ENCODE measurements at regions not wholly inside any gene's neighbourhood (a gene's known extent, or its start where the extent isn't known, plus 50 kb on each side); places are given as distances from the start of the nearest gene placed in this dataset.

DNA sequence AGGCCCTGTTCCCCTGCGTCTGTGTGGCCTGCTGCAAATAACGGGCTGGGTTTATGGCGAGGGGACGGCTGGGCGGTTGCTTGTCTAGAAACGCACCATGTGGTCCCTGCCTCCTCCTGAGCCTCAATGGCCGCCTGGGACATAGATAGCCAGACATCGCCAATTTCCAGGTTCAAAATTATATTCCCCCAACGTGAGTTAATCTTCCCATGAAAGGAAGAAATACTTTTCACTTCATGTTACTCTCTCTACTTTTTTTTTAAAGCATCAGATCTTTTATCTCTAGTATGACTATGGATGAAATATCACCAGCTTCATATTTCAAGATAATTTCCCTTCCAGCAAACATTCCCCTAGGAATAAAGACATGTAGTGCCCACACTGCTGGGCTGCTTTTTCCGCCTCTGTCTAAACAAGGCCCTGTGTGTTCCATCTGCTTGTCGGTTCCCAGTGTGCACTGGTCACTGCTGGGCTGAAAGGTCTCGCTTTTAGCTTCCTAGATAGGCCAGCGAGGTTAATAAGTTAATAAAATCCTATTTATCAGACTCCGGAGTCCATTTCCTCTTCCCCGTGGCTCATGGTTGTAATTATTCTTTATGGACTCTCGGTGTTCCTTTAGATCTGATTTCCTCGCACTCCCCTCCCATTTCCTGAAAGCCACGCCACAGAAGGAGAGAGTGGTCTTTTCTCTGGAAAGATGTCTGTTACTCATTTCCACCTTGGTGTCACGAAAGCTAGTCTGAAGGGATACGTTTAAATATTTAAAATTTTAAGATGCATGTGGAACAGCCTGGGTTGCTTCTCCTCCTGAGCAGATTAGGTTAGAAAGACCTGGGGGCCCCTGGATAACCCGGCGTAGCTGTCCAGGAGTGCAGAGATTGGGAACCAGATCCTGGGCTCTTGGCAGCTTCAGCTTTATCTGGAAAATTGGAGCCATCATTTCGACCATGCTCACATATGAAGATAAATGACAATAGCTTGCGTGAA lies 196.6 kb upstream of the COPS8 start:
- H3K4me1 ChIP-seq (ENCODE audit: low read depth): no peaks in the 10 kb centered on the region
- TF ChIP-seq, protein P1, sequence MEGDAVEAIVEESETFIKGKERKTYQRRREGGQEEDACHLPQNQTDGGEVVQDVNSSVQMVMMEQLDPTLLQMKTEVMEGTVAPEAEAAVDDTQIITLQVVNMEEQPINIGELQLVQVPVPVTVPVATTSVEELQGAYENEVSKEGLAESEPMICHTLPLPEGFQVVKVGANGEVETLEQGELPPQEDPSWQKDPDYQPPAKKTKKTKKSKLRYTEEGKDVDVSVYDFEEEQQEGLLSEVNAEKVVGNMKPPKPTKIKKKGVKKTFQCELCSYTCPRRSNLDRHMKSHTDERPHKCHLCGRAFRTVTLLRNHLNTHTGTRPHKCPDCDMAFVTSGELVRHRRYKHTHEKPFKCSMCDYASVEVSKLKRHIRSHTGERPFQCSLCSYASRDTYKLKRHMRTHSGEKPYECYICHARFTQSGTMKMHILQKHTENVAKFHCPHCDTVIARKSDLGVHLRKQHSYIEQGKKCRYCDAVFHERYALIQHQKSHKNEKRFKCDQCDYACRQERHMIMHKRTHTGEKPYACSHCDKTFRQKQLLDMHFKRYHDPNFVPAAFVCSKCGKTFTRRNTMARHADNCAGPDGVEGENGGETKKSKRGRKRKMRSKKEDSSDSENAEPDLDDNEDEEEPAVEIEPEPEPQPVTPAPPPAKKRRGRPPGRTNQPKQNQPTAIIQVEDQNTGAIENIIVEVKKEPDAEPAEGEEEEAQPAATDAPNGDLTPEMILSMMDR (IDR thresholded peaks at IDR 0.05): no peak
- DNase-seq (no peak), ATAC-seq (no peak)
- H3K9me3 ChIP-seq: no peaks in the 10 kb centered on the region
- intact Hi-C loops (cut with DNase I, micrococcal nuclease): no loop called here
- no peak overlapping the region for H3K4me3 ChIP-seq
- no peaks in the 10 kb centered on the region for H3K36me3 ChIP-seq (ENCODE audit: low read depth)

DNA sequence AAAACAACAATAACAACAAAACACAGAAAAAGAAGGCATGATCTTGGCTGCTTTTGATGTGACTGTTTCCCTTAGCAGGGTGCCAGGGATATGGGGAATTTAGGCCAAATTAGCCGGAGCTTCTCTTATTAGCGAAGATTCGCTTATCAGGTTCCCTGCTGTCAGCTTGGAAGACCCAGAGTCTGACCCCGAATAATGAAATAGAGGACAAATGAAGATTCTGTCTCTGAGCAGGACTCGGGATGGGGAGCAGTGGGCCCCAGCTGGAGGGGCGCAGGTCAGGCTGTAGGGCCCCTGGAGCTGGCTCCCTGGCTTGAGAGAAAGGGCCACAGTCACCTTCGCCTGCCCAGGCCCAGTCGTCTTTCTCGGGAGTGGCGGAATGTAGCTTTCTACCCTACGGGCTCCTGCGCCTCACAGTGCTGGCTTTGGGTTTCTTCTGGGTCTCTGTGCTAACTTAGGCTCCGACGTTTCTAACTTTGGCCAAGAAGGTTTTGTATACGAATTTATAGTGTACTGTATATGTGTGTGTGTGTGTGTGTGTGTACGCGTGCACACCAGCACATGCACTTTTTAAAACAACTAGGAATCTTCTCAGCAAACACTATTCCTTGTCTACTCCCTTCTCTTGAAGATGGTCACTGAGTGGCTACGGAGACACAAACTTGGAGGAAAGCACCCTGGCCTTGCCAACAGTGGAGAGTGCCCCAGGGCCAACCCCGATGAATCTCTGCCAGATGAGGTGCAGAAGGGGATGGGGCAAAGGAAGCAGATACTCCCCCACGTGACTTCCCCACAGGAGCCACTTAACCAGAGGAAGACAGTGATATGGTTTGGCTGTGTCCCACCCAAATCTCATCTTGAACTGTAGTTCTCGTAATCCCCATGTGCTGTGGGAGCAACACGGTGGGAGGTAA lies 195.6 kb upstream of the COPS8 start:
- ATAC-seq (no peak), DNase-seq (no peak)
- intact Hi-C loops (cut with DNase I, micrococcal nuclease): no loop called here
- H3K4me3 ChIP-seq: no peak overlapping the region
- no peaks in the 10 kb centered on the region for H3K9me3 ChIP-seq
- H3K4me1 ChIP-seq (ENCODE audit: low read depth): no peaks in the 10 kb centered on the region
- TF ChIP-seq, protein P1 (IDR thresholded peaks at IDR 0.05): no peak
- no peaks in the 10 kb centered on the region for H3K36me3 ChIP-seq (ENCODE audit: low read depth)

DNA sequence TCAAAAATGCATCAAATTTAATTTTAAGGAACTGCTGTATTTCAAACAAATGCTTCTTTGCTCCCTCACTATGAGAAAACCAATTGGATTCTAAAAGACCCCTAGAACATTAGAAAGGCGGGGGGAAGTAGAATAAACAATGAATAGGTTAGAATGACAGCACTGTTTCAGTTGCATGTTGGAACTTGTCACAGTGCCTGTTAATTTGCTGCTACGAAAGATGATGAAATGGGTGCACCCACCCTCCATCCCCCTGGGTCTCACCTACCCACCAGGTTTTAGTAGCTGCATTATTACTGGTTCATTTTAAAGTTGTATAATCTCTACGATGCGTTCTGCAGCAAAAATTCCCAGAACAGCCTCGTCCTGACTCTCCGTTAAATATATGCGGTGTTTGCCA lies 193.0 kb upstream of the COPS8 start:
- intact Hi-C loops (cut with DNase I, micrococcal nuclease): no loop called here
- Histone ChIP-seq H3K36me3 (ENCODE audit: low read depth) (no peaks in the 10 kb centered on the region), H3K4me3 (no peak overlapping the region), H3K9me3 (no peaks in the 10 kb centered on the region), H3K4me1 (ENCODE audit: low read depth) (no peaks in the 10 kb centered on the region)
- TF ChIP-seq, protein P1 (IDR thresholded peaks at IDR 0.05): no peak
- ATAC-seq (no peak), DNase-seq (no peak)

DNA sequence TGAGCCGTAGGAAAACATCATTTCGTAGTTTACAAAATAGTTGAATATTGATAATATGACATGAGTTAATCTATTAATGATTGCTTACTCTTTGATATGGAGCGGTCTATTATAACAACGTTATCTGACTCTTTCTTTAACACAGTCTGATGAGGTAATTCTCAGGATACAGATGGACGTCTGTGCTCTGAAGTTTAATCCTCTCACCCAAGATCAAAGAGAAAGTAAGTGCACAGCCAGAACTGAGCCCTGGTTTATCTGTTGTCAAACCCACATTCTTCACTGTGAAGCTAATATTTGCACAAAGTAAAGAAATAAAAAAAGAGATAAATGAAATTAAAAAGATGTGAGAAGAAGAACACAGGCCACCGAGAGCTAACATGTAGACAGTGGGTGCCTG lies 190.9 kb upstream of the COPS8 start:
- H3K4me3 ChIP-seq: no peak overlapping the region
- ATAC-seq (no peak), DNase-seq (no peak)
- H3K36me3 ChIP-seq (ENCODE audit: low read depth): no peaks in the 10 kb centered on the region
- no peaks in the 10 kb centered on the region for H3K4me1 ChIP-seq (ENCODE audit: low read depth)
- no peaks in the 10 kb centered on the region for H3K9me3 ChIP-seq
- TF ChIP-seq, protein P1 (IDR thresholded peaks at IDR 0.05): no peak
- intact Hi-C loops (cut with DNase I, micrococcal nuclease): no loop called here

DNA sequence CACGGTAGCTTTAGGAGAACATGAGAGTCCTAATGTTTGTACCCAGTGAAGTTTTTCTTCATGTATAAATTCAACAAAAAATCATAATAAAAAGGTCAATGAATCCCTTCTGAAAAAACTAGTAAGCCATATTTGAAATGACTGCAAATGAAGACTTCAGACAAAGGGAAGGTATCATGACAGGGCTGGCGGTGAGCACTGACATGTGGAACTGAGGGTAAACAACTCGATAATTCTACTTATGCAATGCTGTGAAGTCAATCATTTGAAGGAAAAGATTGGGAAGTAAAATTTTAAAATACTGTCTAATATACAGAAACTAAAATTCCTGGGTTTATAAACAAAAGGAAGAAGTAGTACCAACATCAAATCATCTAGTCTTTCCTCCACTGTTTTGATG lies 190.2 kb upstream of the COPS8 start:
- TF ChIP-seq, protein P1 (IDR thresholded peaks at IDR 0.05): no peak
- Histone ChIP-seq H3K4me1 (ENCODE audit: low read depth) (no peaks in the 10 kb centered on the region), H3K9me3 (no peaks in the 10 kb centered on the region), H3K36me3 (ENCODE audit: low read depth) (no peaks in the 10 kb centered on the region), H3K4me3 (no peak overlapping the region)
- intact Hi-C loops (cut with DNase I, micrococcal nuclease): no loop called here
- ATAC-seq (no peak), DNase-seq (no peak)

Measured in mucosa of descending colon (tissue), 3 donors.